Esophagus mucosa (tissue), 1 donor: ENCODE measurements at regions not wholly inside any gene's neighbourhood (a gene's known extent, or its start where the extent isn't known, plus 50 kb on each side); places are given as distances from the start of the nearest gene placed in this dataset.

Experiments
- ATAC-seq: fragments of 200-7000 bp; cut with Tn5 transposase; one replicate; pipeline ENCODE4 v1.9.1; 2020
- donor health status: DM: yes; HTN: yes; CAD: no.

GRCh38 chr5:163963881-163964280 is 458.5 kb downstream of the MAT2B start:
- ATAC-seq: no peak

DNA sequence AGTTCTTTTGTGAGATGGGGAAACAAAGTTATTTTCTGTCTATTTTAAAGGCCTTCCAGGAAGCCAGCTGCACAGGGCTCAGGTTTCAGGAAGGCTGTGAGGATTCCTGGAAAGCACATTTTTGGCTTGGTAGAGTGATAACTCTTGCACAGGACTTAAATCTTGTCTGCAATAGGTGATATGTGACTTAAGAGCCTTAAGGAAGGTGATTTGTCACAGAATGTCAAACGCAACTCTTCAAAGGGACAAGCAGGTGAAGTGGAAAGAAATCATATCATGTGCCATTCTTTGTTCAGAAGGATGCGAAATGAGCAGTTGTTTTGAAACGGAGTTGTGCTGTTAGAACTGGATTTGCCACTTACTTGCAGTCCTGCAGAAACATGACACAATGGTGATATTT is 459.3 kb downstream of the MAT2B start:
- ATAC-seq: no peak

DNA sequence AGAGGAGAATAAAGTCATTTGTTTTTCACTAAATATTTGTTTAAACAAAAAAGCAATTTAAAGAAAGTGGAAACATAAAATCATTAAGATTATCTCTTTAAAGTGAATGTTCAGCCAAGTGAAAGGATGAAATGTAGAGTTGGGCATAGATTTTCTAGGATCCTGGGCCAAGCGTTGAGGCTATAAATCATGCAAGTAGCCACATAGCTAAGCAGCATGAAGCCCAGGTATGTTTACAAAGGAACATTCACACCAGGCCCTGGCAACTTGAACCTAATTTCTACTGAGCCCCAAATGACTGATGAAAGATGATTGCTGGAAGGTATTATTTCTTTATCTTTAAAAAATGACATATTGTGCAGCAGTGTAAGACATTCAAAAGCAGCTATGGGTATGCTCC is 461.8 kb downstream of the MAT2B start:
- no peak for ATAC-seq

GRCh38 chr5:163968651-163969050 is 463.2 kb downstream of the MAT2B start:
- no peak for ATAC-seq

DNA sequence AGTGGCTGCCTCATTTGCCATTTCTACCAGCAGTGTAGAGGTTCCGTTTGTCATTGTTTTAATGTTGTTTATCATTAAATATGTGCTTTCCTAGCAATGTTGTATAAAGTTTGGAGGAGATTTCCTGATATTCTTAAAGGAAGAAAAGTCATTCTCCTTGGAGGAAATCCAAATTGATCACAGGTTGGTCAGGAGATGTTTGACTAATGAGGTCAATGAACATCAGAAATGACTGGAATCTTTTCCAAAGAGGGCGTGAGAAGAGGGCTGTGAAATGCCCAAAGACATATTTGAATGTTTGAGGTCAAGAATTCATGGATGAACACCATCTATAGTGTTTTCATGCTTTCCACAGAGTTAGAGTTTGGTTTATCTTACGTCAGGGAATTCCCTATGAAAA is 471.3 kb downstream of the MAT2B start:
- no peak for ATAC-seq

- ATAC-seq: peak; percentile 67
Observed at GRCh38 chr5:163978897-163979296, 473.5 kb downstream of the MAT2B start.

DNA sequence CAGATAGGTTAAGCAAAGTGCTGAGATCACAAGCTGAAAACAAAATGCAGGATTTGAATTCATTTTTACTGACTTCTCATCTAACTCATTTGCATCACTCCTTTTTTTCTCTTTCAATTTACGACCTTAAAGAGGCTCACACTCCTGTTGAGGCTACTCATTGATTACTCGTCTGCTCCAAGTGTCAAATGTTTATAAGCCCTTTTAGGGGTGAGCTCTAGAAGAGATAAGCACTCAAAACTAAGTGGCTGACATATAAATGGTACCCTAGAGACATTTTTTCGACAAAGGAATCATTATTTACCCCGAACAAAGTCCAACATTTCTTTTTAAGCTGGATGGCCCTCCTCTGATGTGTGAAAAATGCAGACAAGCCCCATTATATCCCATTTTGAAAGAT is 483.1 kb downstream of the MAT2B start:
- no peak for ATAC-seq

DNA sequence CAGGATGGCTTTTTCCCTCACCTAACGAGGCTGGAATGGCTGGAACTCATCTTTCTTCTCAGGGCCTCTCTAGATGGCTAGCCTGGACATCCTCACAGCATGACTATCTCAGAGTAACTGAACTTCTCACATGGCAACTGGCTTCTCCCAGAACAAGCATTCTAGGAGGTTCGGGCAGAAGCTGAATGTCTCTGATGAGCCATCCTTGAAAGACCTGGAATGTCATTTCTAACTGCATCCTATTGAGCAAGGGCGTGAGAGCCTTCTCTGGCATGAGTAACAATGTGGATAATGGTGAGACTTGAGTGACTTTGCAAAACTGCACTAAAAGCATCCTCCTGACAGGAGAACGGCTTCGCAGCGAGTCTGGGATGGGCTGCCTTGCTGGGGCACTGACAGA is 487.7 kb downstream of the MAT2B start:
- ATAC-seq: no peak

GRCh38 chr5:163995206-163995605 is 489.8 kb downstream of the MAT2B start:
- ATAC-seq: no peak

- ATAC-seq: no peak
Observed at GRCh38 chr5:163997965-163998364, 492.5 kb downstream of the MAT2B start.

GRCh38 chr5:164000241-164000640 is 494.8 kb downstream of the MAT2B start:
- no peak for ATAC-seq

- ATAC-seq: no peak
Observed at GRCh38 chr5:164000819-164001218, 495.4 kb downstream of the MAT2B start.

DNA sequence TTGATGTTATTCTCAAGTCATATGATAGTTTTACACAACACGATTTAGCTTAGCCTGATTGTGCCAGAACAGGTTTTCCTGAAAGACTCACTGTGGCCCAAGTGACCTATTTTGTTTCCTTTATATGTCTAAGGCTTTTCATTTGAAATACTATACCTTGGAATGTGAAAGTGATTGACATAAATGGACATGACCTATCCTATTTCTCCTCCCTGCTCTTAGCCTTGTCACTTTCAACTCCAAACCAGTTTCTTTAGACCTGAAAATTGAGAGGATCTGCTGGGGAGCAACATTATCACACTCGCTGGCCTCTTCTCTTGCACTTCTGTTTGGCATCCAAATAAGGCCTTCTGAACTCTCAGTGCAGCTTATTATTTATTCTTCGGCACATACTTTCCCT is 496.8 kb downstream of the MAT2B start:
- ATAC-seq: peak; percentile 74

DNA sequence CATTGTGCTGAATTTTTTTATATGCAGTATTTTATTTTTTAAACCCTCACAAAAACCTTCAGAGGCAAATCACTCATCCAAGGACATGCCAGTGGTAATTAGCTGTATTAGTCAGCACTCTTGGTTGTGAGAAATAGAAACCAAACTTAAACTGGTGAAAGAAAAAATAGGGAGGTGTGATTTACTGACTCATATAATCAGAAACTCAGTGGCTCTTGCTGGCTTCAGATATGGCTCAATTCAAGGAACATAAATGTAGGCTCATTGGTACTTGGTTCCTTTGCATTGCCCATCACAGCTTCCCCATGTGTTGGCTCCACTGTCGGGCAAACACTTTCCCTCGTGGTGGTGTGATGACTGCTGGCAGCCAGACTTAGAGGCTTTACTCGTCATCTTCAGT is 497.2 kb downstream of the MAT2B start:
- ATAC-seq: peak; percentile 50

DNA sequence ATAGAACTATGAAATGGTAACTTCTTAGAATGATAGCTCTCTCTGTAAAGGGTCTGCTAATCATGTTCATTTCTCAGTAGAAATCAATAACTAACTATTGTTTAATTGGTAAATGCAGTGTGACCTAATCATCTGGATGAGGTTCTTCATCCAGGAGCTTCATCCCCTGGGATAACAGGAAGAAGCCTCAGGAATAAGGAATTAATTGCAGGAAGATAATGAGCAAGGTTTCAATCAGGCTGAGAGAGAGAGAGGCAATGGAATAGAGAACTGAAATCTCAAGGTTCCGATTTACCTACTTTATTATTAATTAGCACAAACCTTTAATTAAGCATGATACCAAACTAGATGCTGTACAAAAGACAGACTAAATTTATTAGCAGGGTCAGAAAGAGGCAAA is 499.7 kb downstream of the MAT2B start:
- ATAC-seq: no peak

- ATAC-seq: no peak
Observed at GRCh38 chr5:164007064-164007463, 501.6 kb downstream of the MAT2B start.

- no peak for ATAC-seq
Observed at GRCh38 chr5:164009621-164010020, 504.2 kb downstream of the MAT2B start.

GRCh38 chr5:164010900-164011299 is 505.5 kb downstream of the MAT2B start:
- no peak for ATAC-seq

GRCh38 chr5:164012371-164012770 is 507.0 kb downstream of the MAT2B start:
- ATAC-seq: no peak

GRCh38 chr5:164013077-164013670 is 507.8 kb downstream of the MAT2B start:
- peak; percentile 55 for ATAC-seq

- no peak for ATAC-seq
Observed at GRCh38 chr5:164020116-164020515, 514.7 kb downstream of the MAT2B start.

DNA sequence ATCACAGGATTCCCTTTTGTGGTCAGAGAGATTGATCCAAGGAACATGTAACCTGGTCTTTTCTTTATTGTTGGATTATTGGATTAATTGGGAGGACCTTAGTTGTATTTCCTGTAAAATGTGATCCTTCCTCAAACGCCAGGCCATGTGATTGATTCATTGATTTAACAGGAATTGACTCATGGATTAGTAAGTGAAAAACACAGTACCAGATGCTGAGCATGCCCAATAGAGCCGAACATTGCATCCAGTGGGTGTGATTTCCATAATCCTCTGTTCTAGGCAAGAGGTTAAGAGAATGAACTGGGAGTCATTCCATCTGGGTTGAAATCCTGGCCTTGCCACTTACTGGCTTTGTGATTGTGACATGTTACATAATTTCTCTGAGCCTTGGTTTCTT is 522.3 kb downstream of the MAT2B start:
- ATAC-seq: no peak

DNA sequence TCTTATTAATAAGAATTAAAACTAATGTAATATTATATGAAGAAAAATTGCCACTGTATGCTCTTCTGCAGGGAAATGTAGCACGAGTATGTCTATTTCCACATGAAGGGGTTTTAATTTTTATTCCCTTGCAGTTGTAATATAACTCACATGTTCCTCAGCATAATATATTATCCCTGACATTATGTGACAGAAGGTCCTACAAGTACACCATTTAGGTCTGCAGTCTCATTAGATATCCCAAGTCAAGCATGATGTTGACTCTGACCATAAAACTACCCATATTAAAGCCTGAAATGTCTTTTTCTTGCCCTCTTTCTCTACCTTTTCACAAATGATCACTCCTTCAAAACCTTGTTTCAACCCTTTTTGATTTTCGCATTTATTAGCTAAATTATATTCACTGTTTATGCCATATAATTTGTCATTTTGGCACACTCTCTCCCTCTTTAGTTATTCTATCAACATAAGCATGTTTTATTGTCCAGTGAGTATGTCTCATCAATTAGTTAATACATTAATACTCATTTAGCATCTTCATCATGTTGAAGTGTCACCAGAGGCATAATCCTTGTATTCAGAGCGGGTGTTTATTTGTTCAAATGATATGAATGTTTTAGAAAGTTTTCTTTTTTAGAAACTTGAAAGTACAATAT is 532.8 kb downstream of the MAT2B start:
- no peak for ATAC-seq

GRCh38 chr5:164041105-164041504 is 535.7 kb downstream of the MAT2B start:
- ATAC-seq: no peak

GRCh38 chr5:164048359-164048926 is 543.0 kb downstream of the MAT2B start:
- ATAC-seq: no peak
